PC-3 (cell line): ENCODE measurements at regions not wholly inside any gene's neighbourhood (a gene's known extent, or its start where the extent isn't known, plus 50 kb on each side); places are given as distances from the start of the nearest gene placed in this dataset.

Experiments used
- ATAC-seq: fragments of 200-7000 bp; cut with Tn5 transposase; 2 replicates; pipeline ENCODE4 v1.9.1; 2020; ENCODE audit warnings: mild to moderate bottlenecking, moderate library complexity
- BruUV-seq: library from RNA; stranded (reverse); fragments of 400-500 nt; replicated peaks from 2 replicates; lab custom pipeline; 2021; lab: Mats Ljungman, UMichigan
- CTCF ChIA-PET: fragments of 300-600 bp; sonication (Branson Sonifier 250); formaldehyde crosslinking; loops from one replicate; lab custom pipeline; 2022; ENCODE audit warnings: antibody characterized with exemption; lab: Charles Lee
- POLR2A ChIA-PET: fragments of 300-600 bp; sonication (Branson Sonifier 250); formaldehyde crosslinking; loops from one replicate; lab custom pipeline; 2022; ENCODE audit warnings: antibody characterized with exemption; ENCODE audit not compliant: unreplicated experiment; lab: Charles Lee
- DNase-seq: peaks from one replicate; pipeline ENCODE4 v3.0.0-alpha.2; 2015
- H2AFZ ChIP-seq: fragments of 300-600 bp; sonication (generic); 2 replicates; pipeline ENCODE4 v1.6.0; 2016; ENCODE audit warnings: antibody characterized with exemption, low read length
- H3F3A ChIP-seq: fragments of 300-600 bp; sonication (generic); one replicate; pipeline ENCODE4 v1.6.0; 2017; ENCODE audit warnings: antibody characterized with exemption, low read length, control low read depth, mild to moderate bottlenecking; ENCODE audit not compliant: unreplicated experiment
- H3K27ac ChIP-seq: fragments of 300-600 bp; sonication (generic); 2 replicates; pipeline ENCODE4 v1.5.1; 2016; ENCODE audit warnings: mild to moderate bottlenecking, low read length
- H3K27me3 ChIP-seq: fragments of 300-600 bp; sonication (generic); 2 replicates; pipeline ENCODE4 v1.6.1; 2016; ENCODE audit warnings: low read length, mixed read lengths
- H3K36me3 ChIP-seq: fragments of 300-600 bp; sonication (generic); 2 replicates; pipeline ENCODE4 v1.6.1; 2016; ENCODE audit warnings: low read depth, mixed run types, low read length, mixed read lengths
- H3K4me1 ChIP-seq: fragments of 300-600 bp; sonication (generic); 2 replicates; pipeline ENCODE4 v1.5.1; 2016; ENCODE audit warnings: low read length; ENCODE audit not compliant: insufficient read depth
- H3K4me2 ChIP-seq: fragments of 300-600 bp; sonication (generic); 2 replicates; pipeline ENCODE4 v1.6.0; 2016; ENCODE audit warnings: low read length
- H3K4me3 ChIP-seq: fragments of 300-600 bp; sonication (generic); 2 replicates; pipeline ENCODE4 v1.5.1; 2016; ENCODE audit warnings: mild to moderate bottlenecking, low read length, mixed read lengths
- H3K79me2 ChIP-seq: fragments of 300-600 bp; sonication (generic); 2 replicates; pipeline ENCODE4 v1.6.1; 2017; ENCODE audit warnings: low read length, mixed read lengths
- H3K9ac ChIP-seq: fragments of 300-600 bp; sonication (generic); 2 replicates; pipeline ENCODE4 v1.6.0; 2016; ENCODE audit warnings: mild to moderate bottlenecking, low read length
- H3K9me2 ChIP-seq: fragments of 300-600 bp; sonication (generic); replicated peaks from 2 replicates; pipeline ENCODE4 v1.6.1; 2016; ENCODE audit warnings: mixed run types, low read length, mixed read lengths
- H3K9me3 ChIP-seq: fragments of 300-600 bp; sonication (generic); 2 replicates; pipeline ENCODE4 v1.6.1; 2016; ENCODE audit warnings: low read length, mixed read lengths
- H4K20me1 ChIP-seq: fragments of 300-600 bp; sonication (generic); 2 replicates; pipeline ENCODE4 v1.6.1; 2016; ENCODE audit warnings: low read length, mixed read lengths
- CTCF ChIP-seq: fragments of 300-600 bp; sonication (generic); conservative IDR thresholded peaks from 2 replicates; pipeline ENCODE4 v1.5.1; 2017; ENCODE audit warnings: antibody characterized with exemption, low read depth, mild to moderate bottlenecking, low read length
- EZH2 ChIP-seq: fragments of 300-600 bp; sonication (generic); IDR thresholded peaks from one replicate; pipeline ENCODE4 v1.6.1; 2017; ENCODE audit warnings: antibody characterized with exemption, mild to moderate bottlenecking, low read length; ENCODE audit not compliant: unreplicated experiment
- EZH2phosphoT487 ChIP-seq: fragments of 300-600 bp; sonication (generic); IDR thresholded peaks from 2 replicates; pipeline ENCODE4 v1.6.1; 2018; ENCODE audit warnings: mild to moderate bottlenecking, antibody characterized with exemption, low read length, borderline replicate concordance
- intact Hi-C: fragments of 100-400 bp; cut with micrococcal nuclease; formaldehyde crosslinking; loops from 2 replicates; pipeline ENCODE4 v1.9.0; 2023

- H3K4me3 ChIP-seq = no peak overlapping the region
- H3F3A ChIP-seq = no peaks in the 10 kb centered on the region
- H3K4me2 ChIP-seq = no peak overlapping the region
- H3K9me2 ChIP-seq = no peaks in the 10 kb centered on the region
- no peaks in the 10 kb centered on the region for H3K27me3 ChIP-seq
- peaks cover 57% of the 10 kb centered on the region for H3K4me1 ChIP-seq
- no peak overlapping the region for H2AFZ ChIP-seq
- peak overlapping the region; percentile 52; the same call in 1 of the 2 replicates for H3K27ac ChIP-seq
- ATAC-seq (no peak), DNase-seq (no peak)
- H3K9ac ChIP-seq = no peak overlapping the region
- no peaks in the 10 kb centered on the region for H3K36me3 ChIP-seq
- BruUV-seq = no TSS peak
- CTCF ChIA-PET = interaction anchor here (0.6 kb wide), 1 partner anchor 278 kb away, joined by 7 read pairs; no protein-coding TSS in a partner anchor
- H3K9me3 ChIP-seq = no peaks in the 10 kb centered on the region
- intact Hi-C loops = no loop called here
- no peaks in the 10 kb centered on the region for H3K79me2 ChIP-seq
- H4K20me1 ChIP-seq = no peaks in the 10 kb centered on the region
- POLR2A ChIA-PET = no interaction called here
- TF ChIP-seq EZH2phosphoT487 (no peak), EZH2 (no peak), CTCF (no peak)
Observed at GRCh38 chr20:53889411-53890148, 180.8 kb downstream of the BCAS1 start.

DNA sequence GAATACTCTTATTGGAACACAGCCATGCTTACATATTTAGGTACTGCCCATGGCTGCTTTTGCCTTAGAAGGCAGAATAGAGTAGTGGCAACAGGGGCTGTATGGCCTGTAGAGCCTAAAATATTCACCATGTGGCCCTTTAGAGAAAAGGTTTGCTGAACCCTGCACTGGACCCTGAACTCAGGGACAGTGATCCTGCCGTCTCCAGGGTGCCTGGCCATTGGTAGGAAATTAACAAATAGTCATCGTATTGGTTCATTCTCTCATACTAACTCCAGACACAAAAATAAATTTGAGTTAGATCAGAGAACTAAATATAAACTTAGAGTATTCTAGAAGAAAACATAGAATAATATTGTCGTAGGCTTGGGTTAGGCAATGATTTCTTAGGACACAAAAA is 181.4 kb downstream of the BCAS1 start:
- BruUV-seq = no TSS peak
- TF ChIP-seq EZH2 = no peak
- TF ChIP-seq CTCF = no peak
- TF ChIP-seq EZH2phosphoT487 = no peak
- no peaks in the 10 kb centered on the region for H3F3A ChIP-seq
- no peak overlapping the region for H3K9ac ChIP-seq
- no peaks in the 10 kb centered on the region for H3K27me3 ChIP-seq
- peaks cover 63% of the 10 kb centered on the region for H3K4me1 ChIP-seq
- intact Hi-C loops = no loop called here
- H3K4me2 ChIP-seq = no peak overlapping the region
- H4K20me1 ChIP-seq = no peaks in the 10 kb centered on the region
- no peaks in the 10 kb centered on the region for H3K9me3 ChIP-seq
- no peak overlapping the region for H3K4me3 ChIP-seq
- ATAC-seq = no peak
- CTCF ChIA-PET = no interaction called here
- H3K9me2 ChIP-seq = no peaks in the 10 kb centered on the region
- H3K36me3 ChIP-seq = no peaks in the 10 kb centered on the region
- H3K79me2 ChIP-seq = no peaks in the 10 kb centered on the region
- DNase-seq = no peak
- POLR2A ChIA-PET = no interaction called here
- H3K27ac ChIP-seq = no peak overlapping the region
- H2AFZ ChIP-seq = no peak overlapping the region

DNA sequence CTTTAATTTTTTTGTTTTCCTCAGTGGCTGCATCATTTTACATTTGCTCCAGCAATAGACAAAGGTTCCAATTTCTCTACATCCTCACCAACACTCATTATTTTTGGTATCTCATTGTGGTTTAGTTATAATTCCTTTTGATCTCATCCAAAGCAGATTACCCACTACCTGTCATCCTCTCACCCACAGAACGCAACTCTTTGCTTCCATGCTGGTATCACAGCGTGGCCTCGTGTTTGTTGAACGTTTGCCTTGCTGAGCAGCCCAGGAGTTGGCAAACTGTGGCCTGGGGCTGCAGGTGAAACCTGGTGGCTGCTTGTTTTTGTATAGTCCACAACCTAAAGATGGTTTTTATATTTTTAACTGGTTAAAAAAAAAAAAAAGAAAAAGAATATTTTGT is 181.9 kb downstream of the BCAS1 start:
- TF ChIP-seq EZH2phosphoT487 = no peak
- no peak for TF ChIP-seq EZH2
- TF ChIP-seq CTCF = no peak
- no peak overlapping the region for H3K27ac ChIP-seq
- no peaks in the 10 kb centered on the region for H3F3A ChIP-seq
- no TSS peak for BruUV-seq
- no peak for DNase-seq
- no peaks in the 10 kb centered on the region for H4K20me1 ChIP-seq
- peaks cover 64% of the 10 kb centered on the region for H3K4me1 ChIP-seq
- H3K79me2 ChIP-seq = no peaks in the 10 kb centered on the region
- no peaks in the 10 kb centered on the region for H3K36me3 ChIP-seq
- no peaks in the 10 kb centered on the region for H3K9me2 ChIP-seq
- H2AFZ ChIP-seq = no peak overlapping the region
- no peaks in the 10 kb centered on the region for H3K27me3 ChIP-seq
- no peaks in the 10 kb centered on the region for H3K9me3 ChIP-seq
- H3K4me3 ChIP-seq = no peak overlapping the region
- no peak overlapping the region for H3K9ac ChIP-seq
- CTCF ChIA-PET = no interaction called here
- intact Hi-C loops = no loop called here
- H3K4me2 ChIP-seq = no peak overlapping the region
- ATAC-seq = no peak
- POLR2A ChIA-PET = no interaction called here
